Panc1 (cell line): ENCODE measurements at regions not wholly inside any gene's neighbourhood (a gene's known extent, or its start where the extent isn't known, plus 50 kb on each side); places are given as distances from the start of the nearest gene placed in this dataset.

Source experiments
- ATAC-seq: fragments of 200-7000 bp; cut with Tn5 transposase; 2 replicates; pipeline ENCODE4 v1.9.1; 2020; ENCODE audit warnings: mild to moderate bottlenecking, moderate library complexity
- BruUV-seq: library from RNA; stranded (reverse); fragments of 400-500 nt; replicated peaks from 2 replicates; lab custom pipeline; 2021; lab: Mats Ljungman, UMichigan
- CTCF ChIA-PET: fragments of 300-600 bp; sonication (Branson Sonifier 250); formaldehyde crosslinking; loops from one replicate; lab custom pipeline; 2022; ENCODE audit warnings: antibody characterized with exemption; lab: Charles Lee
- POLR2A ChIA-PET: fragments of 300-600 bp; sonication (Branson Sonifier 250); formaldehyde crosslinking; loops from one replicate; lab custom pipeline; 2022; ENCODE audit warnings: antibody characterized with exemption; lab: Charles Lee
- DNase-seq: peaks from one replicate; pipeline ENCODE4 v3.0.0-alpha.2; 2010; ENCODE audit warnings: low read depth, low spot score
- H3K27ac ChIP-seq: 2 replicates; pipeline ENCODE4 v1.5.1; 2011; ENCODE audit warnings: mild to moderate bottlenecking, low read length, inconsistent platforms
- H3K27me3 ChIP-seq: fragments of 200-500 bp; sonication (Bioruptor generic); 2 replicates; pipeline ENCODE4 v1.6.0; 2014; ENCODE audit warnings: low read length, inconsistent platforms; ENCODE audit not compliant: control insufficient read depth, insufficient read depth
- H3K36me3 ChIP-seq: fragments of 200-500 bp; sonication (Bioruptor generic); 2 replicates; pipeline ENCODE4 v1.5.1; 2014; ENCODE audit warnings: inconsistent platforms, mild to moderate bottlenecking, low read length, moderate library complexity; ENCODE audit not compliant: control insufficient read depth, insufficient read depth
- H3K4me1 ChIP-seq: 2 replicates; pipeline ENCODE4 v1.5.1; 2011; ENCODE audit warnings: inconsistent platforms, mild to moderate bottlenecking, low read length, moderate library complexity; ENCODE audit not compliant: control insufficient read depth, insufficient read depth
- H3K4me3 ChIP-seq, 2 experiments: 2 replicates each; pipeline ENCODE4 v1.5.1; 2011 to 2012; ENCODE audit warnings: low read depth in 2 of 2, low read length in 2 of 2, mild to moderate bottlenecking in 2 of 2, inconsistent platforms in 1 of 2, moderate library complexity in 1 of 2
- H3K9me3 ChIP-seq: fragments of 200-500 bp; sonication (Bioruptor generic); 2 replicates; pipeline ENCODE4 v1.5.1; 2014; ENCODE audit warnings: low read depth, mild to moderate bottlenecking, inconsistent platforms, low read length, moderate library complexity; ENCODE audit not compliant: control insufficient read depth, insufficient read depth
- POLR2AphosphoS5 ChIP-seq: IDR thresholded peaks from 2 replicates; pipeline ENCODE4 v1.6.1; 2012; ENCODE audit warnings: mild to moderate bottlenecking, low read depth, low read length, moderate library complexity
- SIN3A ChIP-seq: IDR thresholded peaks from 2 replicates; pipeline ENCODE4 v1.6.1; 2012; ENCODE audit warnings: low read depth, mild to moderate bottlenecking, low read length, moderate library complexity, borderline replicate concordance; ENCODE audit not compliant: insufficient read depth
- TCF7L2 ChIP-seq: IDR thresholded peaks from 2 replicates; pipeline ENCODE4 v1.6.1; 2011; ENCODE audit warnings: mild to moderate bottlenecking, low read depth, low read length, inconsistent platforms
- in situ Hi-C: cut with HindIII; loops from 2 replicates; pipeline ENCODE4 v1.10.0; 2016; ENCODE audit warnings: low sequenced_read_pairs, low pct_unique_long_range_greater_than_20kb
- intact Hi-C: fragments of 100-400 bp; cut with micrococcal nuclease; formaldehyde crosslinking; loops from one replicate; pipeline ENCODE4 v1.10.0; 2022; ENCODE audit not compliant: unreplicated experiment
- TF ChIP-seq, protein P1 (sequence below), 2 experiments: IDR thresholded peaks; 2 replicates each; pipeline ENCODE4 v1.6.1; 2011 to 2012; ENCODE audit warnings: low read depth in 2 of 2, control low read depth in 1 of 2, low read length in 1 of 2, mild to moderate bottlenecking in 1 of 2, moderate library complexity in 1 of 2; ENCODE audit not compliant: insufficient read depth in 1 of 2
- TF ChIP-seq, protein P2 (sequence below): fragments of 450-650 bp; IDR thresholded peaks from 2 replicates; pipeline ENCODE4 v1.5.1; 2017; ENCODE audit warnings: mild to moderate bottlenecking

DNA sequence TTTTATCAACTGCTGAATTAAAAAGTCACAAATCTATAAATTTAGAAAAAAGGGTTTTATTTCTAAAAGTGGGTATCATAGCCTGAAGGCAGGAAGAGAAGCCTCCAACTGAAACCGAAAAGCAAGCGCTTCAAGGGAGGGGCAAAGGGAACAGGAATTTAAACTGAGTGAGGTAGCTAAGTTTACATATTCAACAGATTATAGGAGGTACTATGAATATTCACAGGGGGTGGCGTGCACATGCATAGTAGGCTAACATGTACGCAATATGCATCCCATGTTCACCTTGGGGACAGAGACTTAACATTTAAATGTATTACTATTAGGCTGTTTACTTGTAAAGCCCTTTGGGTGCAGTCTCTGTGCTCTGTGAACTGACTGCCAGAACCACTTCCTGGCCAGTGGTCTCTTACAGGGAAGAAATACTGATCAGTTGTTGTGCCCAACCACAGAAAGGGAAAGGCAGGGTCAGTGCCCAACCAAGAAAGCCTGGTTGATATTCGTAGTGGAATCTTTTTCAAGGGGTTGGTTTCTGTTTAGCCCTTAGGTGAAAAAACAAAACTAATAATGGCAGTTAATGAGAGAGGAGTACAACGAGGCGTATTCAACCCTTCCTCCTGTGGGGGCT is 168.7 kb upstream of the GALNTL6 start:
- in situ Hi-C loops = no loop called here
- no peak for TF ChIP-seq POLR2AphosphoS5
- TF ChIP-seq, protein P1, sequence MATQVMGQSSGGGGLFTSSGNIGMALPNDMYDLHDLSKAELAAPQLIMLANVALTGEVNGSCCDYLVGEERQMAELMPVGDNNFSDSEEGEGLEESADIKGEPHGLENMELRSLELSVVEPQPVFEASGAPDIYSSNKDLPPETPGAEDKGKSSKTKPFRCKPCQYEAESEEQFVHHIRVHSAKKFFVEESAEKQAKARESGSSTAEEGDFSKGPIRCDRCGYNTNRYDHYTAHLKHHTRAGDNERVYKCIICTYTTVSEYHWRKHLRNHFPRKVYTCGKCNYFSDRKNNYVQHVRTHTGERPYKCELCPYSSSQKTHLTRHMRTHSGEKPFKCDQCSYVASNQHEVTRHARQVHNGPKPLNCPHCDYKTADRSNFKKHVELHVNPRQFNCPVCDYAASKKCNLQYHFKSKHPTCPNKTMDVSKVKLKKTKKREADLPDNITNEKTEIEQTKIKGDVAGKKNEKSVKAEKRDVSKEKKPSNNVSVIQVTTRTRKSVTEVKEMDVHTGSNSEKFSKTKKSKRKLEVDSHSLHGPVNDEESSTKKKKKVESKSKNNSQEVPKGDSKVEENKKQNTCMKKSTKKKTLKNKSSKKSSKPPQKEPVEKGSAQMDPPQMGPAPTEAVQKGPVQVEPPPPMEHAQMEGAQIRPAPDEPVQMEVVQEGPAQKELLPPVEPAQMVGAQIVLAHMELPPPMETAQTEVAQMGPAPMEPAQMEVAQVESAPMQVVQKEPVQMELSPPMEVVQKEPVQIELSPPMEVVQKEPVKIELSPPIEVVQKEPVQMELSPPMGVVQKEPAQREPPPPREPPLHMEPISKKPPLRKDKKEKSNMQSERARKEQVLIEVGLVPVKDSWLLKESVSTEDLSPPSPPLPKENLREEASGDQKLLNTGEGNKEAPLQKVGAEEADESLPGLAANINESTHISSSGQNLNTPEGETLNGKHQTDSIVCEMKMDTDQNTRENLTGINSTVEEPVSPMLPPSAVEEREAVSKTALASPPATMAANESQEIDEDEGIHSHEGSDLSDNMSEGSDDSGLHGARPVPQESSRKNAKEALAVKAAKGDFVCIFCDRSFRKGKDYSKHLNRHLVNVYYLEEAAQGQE (IDR thresholded peaks at IDR 0.05; ENCODE audit: insufficient read depth in 1 of 2, low read depth in 2 of 2, low read length in 1 of 2) = no peak
- CTCF ChIA-PET = no interaction called here
- no peaks in the 10 kb centered on the region for H3K9me3 ChIP-seq
- ATAC-seq (no peak), DNase-seq (no peak)
- POLR2A ChIA-PET = no interaction called here
- no peaks in the 10 kb centered on the region for H3K4me1 ChIP-seq
- no peaks in the 10 kb centered on the region for H3K36me3 ChIP-seq
- intact Hi-C loops = no loop called here
- BruUV-seq = no TSS peak
- H3K27me3 ChIP-seq = no peaks in the 10 kb centered on the region
- H3K27ac ChIP-seq = no peak overlapping the region
- H3K4me3 ChIP-seq = no peak overlapping the region

GRCh38 chr4:171639540-171639939 is 173.7 kb upstream of the GALNTL6 start:
- DNase-seq (no peak), ATAC-seq (no peak)
- no TSS peak for BruUV-seq
- H3K27me3 ChIP-seq = no peaks in the 10 kb centered on the region
- ChIA-PET POLR2A (no interaction called here), CTCF (no interaction called here)
- H3K27ac ChIP-seq = no peak overlapping the region
- no peaks in the 10 kb centered on the region for H3K36me3 ChIP-seq
- no peak overlapping the region for H3K4me3 ChIP-seq
- intact Hi-C loops = no loop called here
- TF ChIP-seq POLR2AphosphoS5 = no peak
- TF ChIP-seq, protein P1 (IDR thresholded peaks at IDR 0.05; ENCODE audit: insufficient read depth in 1 of 2, low read depth in 2 of 2, low read length in 1 of 2) = no peak
- TF ChIP-seq, protein P2, sequence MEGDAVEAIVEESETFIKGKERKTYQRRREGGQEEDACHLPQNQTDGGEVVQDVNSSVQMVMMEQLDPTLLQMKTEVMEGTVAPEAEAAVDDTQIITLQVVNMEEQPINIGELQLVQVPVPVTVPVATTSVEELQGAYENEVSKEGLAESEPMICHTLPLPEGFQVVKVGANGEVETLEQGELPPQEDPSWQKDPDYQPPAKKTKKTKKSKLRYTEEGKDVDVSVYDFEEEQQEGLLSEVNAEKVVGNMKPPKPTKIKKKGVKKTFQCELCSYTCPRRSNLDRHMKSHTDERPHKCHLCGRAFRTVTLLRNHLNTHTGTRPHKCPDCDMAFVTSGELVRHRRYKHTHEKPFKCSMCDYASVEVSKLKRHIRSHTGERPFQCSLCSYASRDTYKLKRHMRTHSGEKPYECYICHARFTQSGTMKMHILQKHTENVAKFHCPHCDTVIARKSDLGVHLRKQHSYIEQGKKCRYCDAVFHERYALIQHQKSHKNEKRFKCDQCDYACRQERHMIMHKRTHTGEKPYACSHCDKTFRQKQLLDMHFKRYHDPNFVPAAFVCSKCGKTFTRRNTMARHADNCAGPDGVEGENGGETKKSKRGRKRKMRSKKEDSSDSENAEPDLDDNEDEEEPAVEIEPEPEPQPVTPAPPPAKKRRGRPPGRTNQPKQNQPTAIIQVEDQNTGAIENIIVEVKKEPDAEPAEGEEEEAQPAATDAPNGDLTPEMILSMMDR = no peak
- no peak for TF ChIP-seq SIN3A
- no peak for TF ChIP-seq TCF7L2
- H3K9me3 ChIP-seq = no peaks in the 10 kb centered on the region
- H3K4me1 ChIP-seq = no peaks in the 10 kb centered on the region
- in situ Hi-C loops = no loop called here
